HepG2 (cell line): ENCODE measurements at regions not wholly inside any gene's neighbourhood (a gene's known extent, or its start where the extent isn't known, plus 50 kb on each side); places are given as distances from the start of the nearest gene placed in this dataset.

Experiments used
- FOXP4 ChIP-seq: sonication (generic); formaldehyde crosslinking; IDR thresholded peaks from 2 replicates; pipeline ENCODE4 v1.4.0; 2020; ENCODE audit warnings: missing genetic modification reagents
- HMG20A ChIP-seq: IDR thresholded peaks from 2 replicates; pipeline ENCODE4 v1.6.1; 2016; ENCODE audit warnings: borderline replicate concordance
- MEF2D ChIP-seq: sonication (generic); formaldehyde crosslinking; IDR thresholded peaks from 2 replicates; pipeline ENCODE4 v1.5.1; 2020; ENCODE audit warnings: mild to moderate bottlenecking, missing genetic modification reagents
- RFXANK ChIP-seq: IDR thresholded peaks from 2 replicates; pipeline ENCODE4 v1.6.1; 2016
- SMAD9 ChIP-seq: sonication (generic); formaldehyde crosslinking; IDR thresholded peaks from 2 replicates; pipeline ENCODE4 v1.5.1; 2020; ENCODE audit warnings: mild to moderate bottlenecking, missing genetic modification reagents
- YEATS2 ChIP-seq: sonication (generic); formaldehyde crosslinking; IDR thresholded peaks from 2 replicates; pipeline ENCODE4 v1.4.0; 2020; ENCODE audit warnings: missing genetic modification reagents, borderline replicate concordance
- ZEB1 ChIP-seq: IDR thresholded peaks from 2 replicates; pipeline ENCODE4 v1.6.1; 2012; ENCODE audit warnings: mild to moderate bottlenecking, low read depth, inconsistent platforms; ENCODE audit not compliant: insufficient replicate concordance
- ZNF282 ChIP-seq: fragments of 450-650 bp; IDR thresholded peaks from 2 replicates; pipeline ENCODE4 v1.6.1; 2018; ENCODE audit not compliant: partially characterized antibody
- ZNF577 ChIP-seq: sonication (generic); formaldehyde crosslinking; IDR thresholded peaks from 2 replicates; pipeline ENCODE4 v1.4.0; 2020; ENCODE audit warnings: mild to moderate bottlenecking, low read depth, missing genetic modification reagents, borderline replicate concordance
- ZNF703 ChIP-seq: sonication (generic); formaldehyde crosslinking; IDR thresholded peaks from 2 replicates; pipeline ENCODE4 v1.5.1; 2020; ENCODE audit warnings: missing genetic modification reagents, mild to moderate bottlenecking, moderate library complexity, borderline replicate concordance
- TF ChIP-seq, protein P1 (sequence below): sonication (generic); formaldehyde crosslinking; IDR thresholded peaks from 2 replicates; pipeline ENCODE4 v1.4.0; 2020; ENCODE audit warnings: missing genetic modification reagents
- TF ChIP-seq, protein P2 (sequence below): sonication (generic); formaldehyde crosslinking; IDR thresholded peaks from 2 replicates; pipeline ENCODE4 v1.5.0; 2020; ENCODE audit warnings: mild to moderate bottlenecking, missing genetic modification reagents, borderline replicate concordance
- TF ChIP-seq, protein P3 (sequence below): sonication (generic); formaldehyde crosslinking; IDR thresholded peaks from 2 replicates; pipeline ENCODE4 v1.5.1; 2020; ENCODE audit warnings: missing genetic modification reagents, mild to moderate bottlenecking, borderline replicate concordance

DNA sequence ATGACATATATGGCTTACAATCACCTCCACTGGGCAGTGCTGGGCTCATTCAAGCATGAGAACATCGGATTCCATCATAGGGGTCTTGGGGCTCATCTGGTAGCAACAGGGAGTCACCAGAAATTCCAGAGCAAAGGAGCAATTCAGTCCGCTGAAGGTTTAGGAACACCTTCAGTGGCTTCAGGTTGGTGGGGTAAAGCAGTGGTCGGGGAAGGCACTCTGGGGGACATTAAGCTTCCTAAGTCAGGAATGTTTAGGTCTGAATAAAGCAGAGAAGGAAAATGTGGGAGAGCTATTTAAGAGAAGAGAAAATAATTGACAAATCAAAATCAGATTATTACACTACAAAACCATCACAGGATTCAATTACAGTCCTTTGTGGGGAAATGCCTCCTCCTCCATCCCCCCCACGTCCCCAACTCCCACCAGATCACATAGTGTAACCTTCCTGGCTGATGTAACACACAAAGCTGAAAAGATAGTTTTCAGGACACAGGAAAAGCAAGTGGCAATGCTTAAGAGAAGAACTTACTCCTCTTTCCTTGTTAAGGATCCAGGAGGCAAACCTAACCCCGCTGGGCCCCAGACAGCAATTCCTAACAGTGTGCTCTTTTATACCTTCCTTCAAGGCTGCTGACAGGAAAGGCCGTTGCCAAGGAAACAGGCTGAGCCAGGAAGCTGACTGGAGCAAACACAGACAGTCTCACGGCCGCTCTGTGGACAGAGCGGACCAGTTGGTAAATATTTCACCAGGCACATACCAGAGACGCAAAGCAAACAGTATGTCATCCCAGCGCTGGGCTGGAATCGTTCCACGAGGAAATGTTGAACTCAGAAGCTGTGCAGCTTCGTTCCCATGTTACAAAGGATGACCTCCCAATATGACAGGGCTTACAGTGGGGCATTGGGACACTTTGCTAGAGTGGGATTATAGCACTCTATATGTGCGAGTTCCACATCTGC, 57.5 kb upstream of the LMCD1 start (continued):
- TF ChIP-seq HMG20A (CRISPR knock-in tag) (peak; percentile 86; the same call in 1 of the 2 replicates), ZEB1 (no peak), ZNF282 (no peak), SMAD9 (CRISPR knock-in tag) (no peak), YEATS2 (CRISPR knock-in tag) (peak; percentile 66; the same call in 1 of the 2 replicates), ZNF577 (CRISPR knock-in tag) (no peak), RFXANK (CRISPR knock-in tag) (0 out of 2 replicates have a peak, but pooled peaks have one; percentile 49), FOXP4 (CRISPR knock-in tag) (peak; percentile 94), MEF2D (CRISPR knock-in tag) (peak; percentile 85), ZNF703 (CRISPR knock-in tag) (no peak)
- TF ChIP-seq, protein P1, sequence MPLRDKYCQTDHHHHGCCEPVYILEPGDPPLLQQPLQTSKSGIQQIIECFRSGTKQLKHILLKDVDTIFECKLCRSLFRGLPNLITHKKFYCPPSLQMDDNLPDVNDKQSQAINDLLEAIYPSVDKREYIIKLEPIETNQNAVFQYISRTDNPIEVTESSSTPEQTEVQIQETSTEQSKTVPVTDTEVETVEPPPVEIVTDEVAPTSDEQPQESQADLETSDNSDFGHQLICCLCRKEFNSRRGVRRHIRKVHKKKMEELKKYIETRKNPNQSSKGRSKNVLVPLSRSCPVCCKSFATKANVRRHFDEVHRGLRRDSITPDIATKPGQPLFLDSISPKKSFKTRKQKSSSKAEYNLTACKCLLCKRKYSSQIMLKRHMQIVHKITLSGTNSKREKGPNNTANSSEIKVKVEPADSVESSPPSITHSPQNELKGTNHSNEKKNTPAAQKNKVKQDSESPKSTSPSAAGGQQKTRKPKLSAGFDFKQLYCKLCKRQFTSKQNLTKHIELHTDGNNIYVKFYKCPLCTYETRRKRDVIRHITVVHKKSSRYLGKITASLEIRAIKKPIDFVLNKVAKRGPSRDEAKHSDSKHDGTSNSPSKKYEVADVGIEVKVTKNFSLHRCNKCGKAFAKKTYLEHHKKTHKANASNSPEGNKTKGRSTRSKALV: peak; percentile 66; the same call in 1 of the 2 replicates
- TF ChIP-seq, protein P2, sequence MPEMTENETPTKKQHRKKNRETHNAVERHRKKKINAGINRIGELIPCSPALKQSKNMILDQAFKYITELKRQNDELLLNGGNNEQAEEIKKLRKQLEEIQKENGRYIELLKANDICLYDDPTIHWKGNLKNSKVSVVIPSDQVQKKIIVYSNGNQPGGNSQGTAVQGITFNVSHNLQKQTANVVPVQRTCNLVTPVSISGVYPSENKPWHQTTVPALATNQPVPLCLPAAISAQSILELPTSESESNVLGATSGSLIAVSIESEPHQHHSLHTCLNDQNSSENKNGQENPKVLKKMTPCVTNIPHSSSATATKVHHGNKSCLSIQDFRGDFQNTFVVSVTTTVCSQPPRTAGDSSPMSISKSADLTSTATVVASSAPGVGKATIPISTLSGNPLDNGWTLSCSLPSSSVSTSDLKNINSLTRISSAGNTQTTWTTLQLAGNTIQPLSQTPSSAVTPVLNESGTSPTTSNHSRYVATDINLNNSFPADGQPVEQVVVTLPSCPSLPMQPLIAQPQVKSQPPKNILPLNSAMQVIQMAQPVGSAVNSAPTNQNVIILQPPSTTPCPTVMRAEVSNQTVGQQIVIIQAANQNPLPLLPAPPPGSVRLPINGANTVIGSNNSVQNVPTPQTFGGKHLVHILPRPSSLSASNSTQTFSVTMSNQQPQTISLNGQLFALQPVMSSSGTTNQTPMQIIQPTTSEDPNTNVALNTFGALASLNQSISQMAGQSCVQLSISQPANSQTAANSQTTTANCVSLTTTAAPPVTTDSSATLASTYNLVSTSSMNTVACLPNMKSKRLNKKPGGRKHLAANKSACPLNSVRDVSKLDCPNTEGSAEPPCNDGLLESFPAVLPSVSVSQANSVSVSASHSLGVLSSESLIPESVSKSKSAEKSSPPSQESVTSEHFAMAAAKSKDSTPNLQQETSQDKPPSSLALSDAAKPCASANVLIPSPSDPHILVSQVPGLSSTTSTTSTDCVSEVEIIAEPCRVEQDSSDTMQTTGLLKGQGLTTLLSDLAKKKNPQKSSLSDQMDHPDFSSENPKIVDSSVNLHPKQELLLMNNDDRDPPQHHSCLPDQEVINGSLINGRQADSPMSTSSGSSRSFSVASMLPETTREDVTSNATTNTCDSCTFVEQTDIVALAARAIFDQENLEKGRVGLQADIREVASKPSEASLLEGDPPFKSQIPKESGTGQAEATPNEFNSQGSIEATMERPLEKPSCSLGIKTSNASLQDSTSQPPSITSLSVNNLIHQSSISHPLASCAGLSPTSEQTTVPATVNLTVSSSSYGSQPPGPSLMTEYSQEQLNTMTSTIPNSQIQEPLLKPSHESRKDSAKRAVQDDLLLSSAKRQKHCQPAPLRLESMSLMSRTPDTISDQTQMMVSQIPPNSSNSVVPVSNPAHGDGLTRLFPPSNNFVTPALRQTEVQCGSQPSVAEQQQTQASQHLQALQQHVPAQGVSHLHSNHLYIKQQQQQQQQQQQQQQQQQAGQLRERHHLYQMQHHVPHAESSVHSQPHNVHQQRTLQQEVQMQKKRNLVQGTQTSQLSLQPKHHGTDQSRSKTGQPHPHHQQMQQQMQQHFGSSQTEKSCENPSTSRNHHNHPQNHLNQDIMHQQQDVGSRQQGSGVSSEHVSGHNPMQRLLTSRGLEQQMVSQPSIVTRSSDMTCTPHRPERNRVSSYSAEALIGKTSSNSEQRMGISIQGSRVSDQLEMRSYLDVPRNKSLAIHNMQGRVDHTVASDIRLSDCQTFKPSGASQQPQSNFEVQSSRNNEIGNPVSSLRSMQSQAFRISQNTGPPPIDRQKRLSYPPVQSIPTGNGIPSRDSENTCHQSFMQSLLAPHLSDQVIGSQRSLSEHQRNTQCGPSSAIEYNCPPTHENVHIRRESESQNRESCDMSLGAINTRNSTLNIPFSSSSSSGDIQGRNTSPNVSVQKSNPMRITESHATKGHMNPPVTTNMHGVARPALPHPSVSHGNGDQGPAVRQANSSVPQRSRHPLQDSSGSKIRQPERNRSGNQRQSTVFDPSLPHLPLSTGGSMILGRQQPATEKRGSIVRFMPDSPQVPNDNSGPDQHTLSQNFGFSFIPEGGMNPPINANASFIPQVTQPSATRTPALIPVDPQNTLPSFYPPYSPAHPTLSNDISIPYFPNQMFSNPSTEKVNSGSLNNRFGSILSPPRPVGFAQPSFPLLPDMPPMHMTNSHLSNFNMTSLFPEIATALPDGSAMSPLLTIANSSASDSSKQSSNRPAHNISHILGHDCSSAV (CRISPR knock-in tag): no peak
- TF ChIP-seq, protein P3, sequence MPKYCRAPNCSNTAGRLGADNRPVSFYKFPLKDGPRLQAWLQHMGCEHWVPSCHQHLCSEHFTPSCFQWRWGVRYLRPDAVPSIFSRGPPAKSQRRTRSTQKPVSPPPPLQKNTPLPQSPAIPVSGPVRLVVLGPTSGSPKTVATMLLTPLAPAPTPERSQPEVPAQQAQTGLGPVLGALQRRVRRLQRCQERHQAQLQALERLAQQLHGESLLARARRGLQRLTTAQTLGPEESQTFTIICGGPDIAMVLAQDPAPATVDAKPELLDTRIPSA (CRISPR knock-in tag): no peak
